Heart right ventricle (tissue), 16 donors: ENCODE measurements at regions not wholly inside any gene's neighbourhood (a gene's known extent, or its start where the extent isn't known, plus 50 kb on each side); places are given as distances from the start of the nearest gene placed in this dataset.

Experiments used
- ATAC-seq, 8 donors: fragments of 200-7000 bp; cut with Tn5 transposase; one replicate each; pipeline ENCODE4 v1.9.1; 2020; ENCODE audit warnings: mild to moderate bottlenecking in 8 of 8, moderate library complexity in 8 of 8, moderate number of reproducible peaks in 1 of 8
- DNase-seq, 2 donors: peaks; one replicate each; pipeline ENCODE4 v3.0.0-alpha.2; 2020
- H3K27ac ChIP-seq, 10 donors: fragments of 200-600 bp; sonication (generic) in 2 of 10; one replicate each; pipeline versions ENCODE4 v1.5.0 to v1.8.0; 2020 to 2022; ENCODE audit warnings: mild to moderate bottlenecking in 3 of 10
- H3K27me3 ChIP-seq, 7 donors: fragments of 200-600 bp; one replicate each; pipeline ENCODE4 v1.8.0; 2021 to 2022; ENCODE audit warnings: mild to moderate bottlenecking in 2 of 7
- H3K36me3 ChIP-seq, 9 donors: fragments of 200-600 bp; sonication (generic) in 1 of 9; one replicate each; pipeline versions ENCODE4 v1.5.0 to v1.8.0; 2020 to 2022; ENCODE audit warnings: mild to moderate bottlenecking in 2 of 9
- H3K4me1 ChIP-seq, 9 donors: fragments of 200-600 bp; sonication (generic) in 1 of 9; one replicate each; pipeline versions ENCODE4 v1.5.0 to v1.8.0; 2020 to 2022; ENCODE audit warnings: mild to moderate bottlenecking in 4 of 9
- H3K4me3 ChIP-seq, 10 donors: fragments of 200-600 bp; sonication (generic) in 2 of 10; one replicate each; pipeline versions ENCODE4 v1.5.0 to v1.8.0; 2020 to 2022; ENCODE audit warnings: mild to moderate bottlenecking in 7 of 10, moderate library complexity in 2 of 10
- H3K9me3 ChIP-seq, 11 donors: fragments of 200-600 bp in 10 of 11; sonication (generic) in 2 of 11; one replicate each; pipeline versions ENCODE4 v1.5.0 to v1.8.0; 2013 to 2022; ENCODE audit warnings: mild to moderate bottlenecking in 2 of 11, control low read depth in 1 of 11, moderate library complexity in 1 of 11
- WGBS, 2 donors: extraction: QIAGEN DNeasy Blood & Tissue Kit; methylation state at CpG; one replicate each; pipeline ENCODE4 v1.1.7; 2013; ENCODE audit warnings: inconsistent platforms in 1 of 2; 5-methylcytosine and 5-hydroxymethylcytosine counted together
- intact Hi-C, 10 donors: fragments of 100-400 bp; cut with DNase I; formaldehyde crosslinking; loops; one replicate each; pipeline versions ENCODE4 v1.11.1 to v1.14.2; 2022
- TF ChIP-seq, protein P1 (sequence below), 9 donors: fragments of 200-600 bp; sonication (generic) in 2 of 9; IDR thresholded peaks; one replicate each; pipeline versions ENCODE4 v1.5.0 to v1.8.0; 2021 to 2022; ENCODE audit warnings: antibody characterized with exemption in 9 of 9, mild to moderate bottlenecking in 5 of 9, moderate library complexity in 1 of 9
- donor health status: Arrhythmogenic right ventricular cardiomyopathy.
- donor health status: ischemic (EF 13 %, LVEDD 7.1; RV severe dilation, severe dysfunction).
- donor health status: healthy with polysubstance abuse.
- donor health status: DM: no; HTN: yes; CAD: no.
- donor health status: DM: no; HTN: no; CAD: no.
- donor health status: ischemic (EF 25% LVEDD 6.9; RV normal size, moderate dysfunction).
- donor health status: ischemic (EF 25% LVEDD 5.7; RV mildly dilated, moderate dysfunction).
- donor health status: healthy.
- donor health status: DM: yes; HTN: yes; CAD: no.
- donor health status: Ischemic cardiomyopathy.
- donor health status: ischemic (EF 35%, LVEDD 5.7; RV mildly dilated, moderate dysfunction).
- donor health status: nonischemic (EF 11% LVEDD 7.7; RV severe dilation, severe dysfunction).
- donor health status: DM: yes; HTN: yes; CAD: no.
- donor health status: PGD.
- donor health status: ischemic (EF 29% LVEDD 5.4; RV normal size, mild dysfunction).
- donor health status: nonischemic (EF 23%, LVEDD 6.1; RV moderate dilation, normal function).

DNA sequence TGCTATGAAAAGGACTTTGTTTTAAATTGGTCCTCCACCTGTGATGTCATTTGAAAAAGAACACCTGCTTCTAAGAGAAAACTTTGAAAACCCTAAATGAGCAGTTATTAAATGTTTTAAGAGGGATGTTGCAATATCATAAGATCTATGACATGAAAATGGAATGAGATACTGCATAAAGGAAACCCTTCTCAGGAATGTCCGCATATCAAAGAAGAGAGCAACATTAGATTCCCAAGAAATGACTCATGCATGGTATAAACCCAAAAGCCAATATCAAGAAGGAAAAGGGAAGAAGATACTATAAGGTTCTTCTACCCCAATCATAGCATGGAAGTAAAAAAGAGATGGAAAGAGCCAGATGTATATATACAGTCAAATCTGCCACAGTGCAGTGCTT is 627.5 kb upstream of the LMCD1 start:
- Histone ChIP-seq H3K4me1 (peaks cover 0 to 18% (median 6%) of the 10 kb centered on the region in 9 donors), H3K27ac (no peak overlapping the region), H3K4me3 (no peak overlapping the region), H3K36me3 (no peaks in the 10 kb centered on the region), H3K9me3 (peaks cover 0 to 4% (median 0%) of the 10 kb centered on the region in 11 donors), H3K27me3 (no peaks in the 10 kb centered on the region)
- whole genome bisulfite sequencing, 2 donors, result 88 to 89% methylated on average over 1 of the region's 1 CpG
- intact Hi-C loops, result no loop called here
- no peak for DNase-seq
- no peak for ATAC-seq
- TF ChIP-seq, protein P1, sequence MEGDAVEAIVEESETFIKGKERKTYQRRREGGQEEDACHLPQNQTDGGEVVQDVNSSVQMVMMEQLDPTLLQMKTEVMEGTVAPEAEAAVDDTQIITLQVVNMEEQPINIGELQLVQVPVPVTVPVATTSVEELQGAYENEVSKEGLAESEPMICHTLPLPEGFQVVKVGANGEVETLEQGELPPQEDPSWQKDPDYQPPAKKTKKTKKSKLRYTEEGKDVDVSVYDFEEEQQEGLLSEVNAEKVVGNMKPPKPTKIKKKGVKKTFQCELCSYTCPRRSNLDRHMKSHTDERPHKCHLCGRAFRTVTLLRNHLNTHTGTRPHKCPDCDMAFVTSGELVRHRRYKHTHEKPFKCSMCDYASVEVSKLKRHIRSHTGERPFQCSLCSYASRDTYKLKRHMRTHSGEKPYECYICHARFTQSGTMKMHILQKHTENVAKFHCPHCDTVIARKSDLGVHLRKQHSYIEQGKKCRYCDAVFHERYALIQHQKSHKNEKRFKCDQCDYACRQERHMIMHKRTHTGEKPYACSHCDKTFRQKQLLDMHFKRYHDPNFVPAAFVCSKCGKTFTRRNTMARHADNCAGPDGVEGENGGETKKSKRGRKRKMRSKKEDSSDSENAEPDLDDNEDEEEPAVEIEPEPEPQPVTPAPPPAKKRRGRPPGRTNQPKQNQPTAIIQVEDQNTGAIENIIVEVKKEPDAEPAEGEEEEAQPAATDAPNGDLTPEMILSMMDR (IDR thresholded peaks at IDR 0.05), result no peak

DNA sequence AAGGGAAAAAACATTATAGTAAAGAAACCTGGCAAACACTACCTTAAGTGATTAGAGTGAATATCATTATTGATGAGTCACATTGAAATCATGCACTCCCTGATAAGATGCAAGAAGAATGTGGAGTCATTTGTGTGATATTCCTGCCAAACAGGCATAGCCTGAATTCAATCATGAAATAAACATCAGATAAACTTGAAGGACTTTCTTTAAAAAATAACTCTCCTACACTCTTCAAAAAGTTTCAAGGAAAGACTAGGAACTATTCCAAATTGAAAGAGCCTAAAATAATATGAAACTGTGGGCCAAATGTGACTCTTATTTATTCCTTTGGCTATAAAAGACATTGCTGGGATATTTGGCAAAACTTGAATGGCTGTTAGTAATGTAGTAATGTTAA is 625.7 kb upstream of the LMCD1 start:
- Histone ChIP-seq H3K27ac (no peak overlapping the region), H3K27me3 (no peaks in the 10 kb centered on the region), H3K9me3 (peaks cover 0 to 4% (median 0%) of the 10 kb centered on the region in 11 donors), H3K36me3 (no peaks in the 10 kb centered on the region), H3K4me1 (peaks cover 0 to 18% (median 6%) of the 10 kb centered on the region in 9 donors), H3K4me3 (no peak overlapping the region)
- TF ChIP-seq, protein P1 (IDR thresholded peaks at IDR 0.05), result no peak
- intact Hi-C loops, result no loop called here
- DNase-seq, result no peak
- peak in 1 of 8 donors; percentile 24 for ATAC-seq

DNA sequence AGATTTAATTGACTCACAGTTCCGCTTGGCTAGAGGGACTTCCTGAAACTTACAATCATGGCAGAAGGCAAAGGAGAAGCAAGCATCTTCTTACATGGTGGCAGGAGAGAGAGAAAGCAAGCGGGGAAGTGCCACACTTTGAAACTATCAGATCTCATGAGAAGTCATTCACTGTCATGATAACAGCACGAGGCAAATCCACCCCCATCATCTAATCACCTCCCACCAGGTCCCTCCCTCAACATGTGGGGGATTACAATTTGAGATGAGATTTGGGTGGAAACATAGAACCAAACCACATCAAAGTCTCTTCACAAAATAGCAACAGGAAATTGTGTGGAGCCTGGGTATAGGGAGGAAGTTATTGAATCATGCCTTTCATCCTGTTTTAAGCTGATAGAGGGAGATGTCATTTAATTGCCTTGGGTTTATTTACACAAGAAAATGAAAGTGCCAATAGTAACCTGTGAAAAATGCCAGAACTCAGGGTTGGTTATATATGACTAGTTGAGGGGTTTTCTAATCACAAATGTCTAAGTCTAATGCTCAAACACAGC is 624.8 kb upstream of the LMCD1 start:
- ATAC-seq (no peak), DNase-seq (no peak)
- TF ChIP-seq, protein P1 (IDR thresholded peaks at IDR 0.05), result no peak
- Histone ChIP-seq H3K4me3 (no peak overlapping the region), H3K9me3 (peaks cover 0 to 2% (median 0%) of the 10 kb centered on the region in 11 donors), H3K36me3 (no peaks in the 10 kb centered on the region), H3K4me1 (peaks cover 0 to 18% (median 6%) of the 10 kb centered on the region in 9 donors), H3K27me3 (no peaks in the 10 kb centered on the region), H3K27ac (no peak overlapping the region)
- WGBS, 2 donors, result 37 to 40% methylated on average over 3 of the region's 3 CpGs
- intact Hi-C loops, result no loop called here

DNA sequence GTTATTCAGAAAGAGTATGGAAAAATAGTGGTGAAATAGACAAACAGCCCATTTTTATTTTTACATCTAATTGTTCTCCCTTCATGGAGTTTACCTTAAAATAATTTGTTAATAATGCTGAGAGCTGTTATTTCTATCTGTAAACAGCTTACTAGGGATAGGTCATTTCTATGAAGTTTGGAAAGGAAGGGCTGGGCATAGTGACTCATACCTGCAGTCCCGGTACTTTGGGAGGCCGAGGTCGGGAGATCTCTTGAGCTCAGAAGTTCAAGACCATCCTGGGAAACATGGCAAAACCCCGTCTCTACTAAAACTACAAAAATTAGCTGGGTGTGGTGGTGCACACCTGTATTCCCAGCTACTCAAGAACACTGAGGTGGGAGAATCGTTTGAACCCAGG is 624.3 kb upstream of the LMCD1 start:
- Histone ChIP-seq H3K27me3 (no peaks in the 10 kb centered on the region), H3K4me1 (peaks cover 0 to 18% (median 6%) of the 10 kb centered on the region in 9 donors), H3K27ac (no peak overlapping the region), H3K36me3 (no peaks in the 10 kb centered on the region), H3K9me3 (peaks cover 0 to 3% (median 0%) of the 10 kb centered on the region in 11 donors), H3K4me3 (no peak overlapping the region)
- WGBS, 2 donors, result 75 to 79% methylated on average over 5 of the region's 5 CpGs
- TF ChIP-seq, protein P1 (IDR thresholded peaks at IDR 0.05), result no peak
- intact Hi-C loops, result no loop called here
- no peak for ATAC-seq
- DNase-seq, result no peak
